ENCODE measurements at regions not wholly inside any gene's neighbourhood (a gene's known extent, or its start where the extent isn't known, plus 50 kb on each side); places are given as distances from the start of the nearest gene placed in this dataset.
A peak's percentile ranks its signal among the peaks of the same experiment; 100 is the strongest.

DNA sequence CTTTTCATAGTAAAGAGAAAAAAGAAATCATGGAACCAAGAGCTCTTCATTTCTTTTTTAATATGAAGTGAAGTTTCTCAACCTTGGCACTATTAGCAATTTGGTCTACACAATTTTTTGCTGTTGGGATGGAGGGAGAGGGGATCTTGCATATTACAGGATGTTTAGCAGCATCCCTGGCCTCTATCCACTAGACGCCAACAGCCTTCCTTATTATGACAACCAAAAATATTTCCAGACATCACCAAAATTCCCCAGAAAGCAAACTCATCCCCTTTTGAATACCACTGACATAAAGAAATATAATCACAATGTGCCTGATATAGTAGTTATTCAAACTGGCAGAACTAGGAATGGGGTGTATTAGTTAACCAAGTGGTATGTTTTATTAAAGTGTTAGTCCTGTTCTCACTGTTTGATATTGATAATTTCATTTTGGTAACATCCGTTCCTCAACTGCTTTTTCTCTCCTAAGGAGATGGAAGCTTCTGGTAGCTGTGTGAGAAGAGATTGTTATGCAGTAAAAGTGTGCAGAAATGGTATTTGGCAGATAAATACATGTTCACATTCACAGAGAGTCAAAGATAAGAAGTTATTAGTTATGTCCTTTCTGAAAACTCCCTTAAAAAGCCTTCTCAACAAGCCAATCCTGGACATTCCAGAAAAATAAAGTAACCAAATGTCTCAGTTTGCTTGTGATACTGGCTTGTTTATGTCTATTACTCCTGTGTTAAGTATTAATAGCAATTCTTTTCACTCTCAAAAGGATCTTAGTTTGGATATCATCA is 699.9 kb downstream of the C12orf50 start:
- no peak for DNase-seq

DNA sequence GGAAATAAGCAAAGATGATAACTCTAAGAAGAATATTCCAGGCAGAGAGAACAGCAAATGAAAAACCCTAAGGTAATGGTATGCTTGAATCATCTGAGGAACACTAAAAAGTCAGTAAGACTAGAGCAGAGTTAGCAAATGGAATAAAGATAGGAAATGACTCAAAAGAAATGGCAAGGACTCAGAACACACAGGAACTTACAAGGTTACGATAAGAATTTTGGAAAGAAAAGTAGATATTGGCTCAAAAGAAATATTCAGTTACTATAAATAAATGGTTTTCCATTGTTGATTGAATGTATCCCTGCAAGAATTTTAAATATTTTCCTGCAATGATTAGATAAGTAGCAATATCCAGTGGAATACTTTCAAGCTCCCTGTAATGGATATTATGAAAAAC is 705.8 kb downstream of the C12orf50 start:
- DNase-seq: no peak

DNA sequence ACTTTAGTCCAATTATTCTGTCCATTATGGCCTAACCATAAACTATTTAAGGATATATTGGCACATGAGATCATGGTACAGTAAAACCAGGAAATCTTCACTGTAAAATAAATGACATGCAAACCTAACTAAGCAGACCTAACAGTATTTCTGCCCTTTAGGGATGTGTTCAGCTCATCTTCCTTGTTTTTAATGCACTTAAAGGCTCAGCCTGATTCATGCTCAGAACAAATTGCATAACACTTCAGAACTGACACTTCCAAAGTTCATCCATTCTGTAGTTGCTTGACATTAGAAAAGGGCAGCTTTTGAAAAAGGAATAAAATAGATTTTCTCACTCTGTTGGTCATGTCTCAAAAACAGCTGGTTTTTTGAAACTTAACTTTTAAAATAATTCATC is 708.5 kb downstream of the C12orf50 start:
- DNase-seq: no peak

DNA sequence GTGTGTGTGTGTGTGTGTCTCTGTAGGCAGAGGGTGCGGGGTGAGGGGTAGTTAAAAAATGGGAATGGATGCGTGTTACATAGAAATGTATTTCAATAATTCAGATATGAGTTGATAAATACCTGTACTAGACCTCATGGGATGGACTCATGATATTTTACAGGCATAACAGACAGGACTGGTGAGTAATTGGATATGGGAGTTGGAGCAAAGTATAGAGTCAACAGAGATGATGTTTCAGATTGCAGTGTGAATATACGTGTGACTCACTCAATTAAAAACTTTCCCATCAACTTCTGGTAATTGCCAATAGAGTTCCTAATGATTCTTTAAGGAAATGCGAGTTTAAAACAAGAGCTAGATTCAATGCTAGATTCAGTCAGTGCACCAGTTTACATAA is 711.9 kb downstream of the C12orf50 start:
- no peak for DNase-seq

DNA sequence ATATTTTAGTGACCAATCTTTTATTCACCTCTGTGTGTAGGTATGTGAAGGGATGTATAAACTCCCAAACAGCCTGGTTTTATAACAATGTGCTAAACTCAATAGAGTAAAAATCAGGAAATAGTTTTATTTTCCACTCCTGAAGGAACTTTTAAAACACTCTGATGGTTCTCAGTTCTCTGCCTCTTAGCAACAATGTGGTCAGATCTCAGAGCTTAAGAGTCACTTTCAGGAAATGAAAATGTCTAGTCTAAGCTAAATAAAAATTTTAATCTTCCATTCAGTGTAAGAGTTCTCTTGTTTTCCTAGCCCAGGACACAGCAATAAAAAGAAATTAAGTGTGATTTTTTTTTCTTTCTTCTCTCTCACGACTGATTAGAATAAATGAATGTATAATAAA is 718.0 kb downstream of the C12orf50 start:
- DNase-seq: no peak

DNA sequence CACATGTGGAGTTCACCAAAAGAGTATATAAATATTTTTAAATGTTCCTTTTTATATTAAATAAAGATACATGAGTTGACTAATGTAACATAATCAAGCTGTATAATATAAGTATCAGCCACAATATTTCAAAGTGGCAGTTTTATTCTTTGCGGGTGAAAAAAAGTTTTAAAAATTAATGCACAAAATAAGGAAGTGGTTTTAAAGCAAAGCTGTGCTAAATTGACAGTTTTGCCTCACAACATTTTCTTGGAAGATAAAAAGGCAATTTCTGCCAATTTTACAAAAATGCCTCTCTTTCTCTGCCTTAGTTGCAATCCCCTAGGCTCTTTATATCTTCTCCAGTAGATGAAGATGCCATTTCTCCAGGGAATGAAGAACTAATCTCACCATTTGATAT is 719.1 kb downstream of the C12orf50 start:
- DNase-seq: peak; percentile 19

DNA sequence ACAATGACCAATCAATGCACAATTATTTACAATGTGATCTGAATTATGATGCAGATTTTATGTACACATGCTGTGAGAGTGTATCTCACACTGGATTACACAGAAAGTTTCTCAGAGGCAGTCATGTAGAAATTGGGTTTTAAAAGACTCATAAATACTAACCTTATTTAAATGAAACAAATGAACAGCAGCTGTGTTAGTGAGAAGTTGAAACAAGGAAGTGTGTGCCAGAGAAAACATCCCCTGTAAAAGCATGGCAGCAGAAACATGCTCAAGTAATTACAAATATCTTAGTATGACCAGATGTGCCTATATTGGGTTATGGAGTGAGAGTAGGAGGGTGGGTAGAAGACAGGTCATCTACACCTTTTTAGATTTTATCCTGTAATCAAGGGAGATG is 723.7 kb downstream of the C12orf50 start:
- DNase-seq: no peak

DNA sequence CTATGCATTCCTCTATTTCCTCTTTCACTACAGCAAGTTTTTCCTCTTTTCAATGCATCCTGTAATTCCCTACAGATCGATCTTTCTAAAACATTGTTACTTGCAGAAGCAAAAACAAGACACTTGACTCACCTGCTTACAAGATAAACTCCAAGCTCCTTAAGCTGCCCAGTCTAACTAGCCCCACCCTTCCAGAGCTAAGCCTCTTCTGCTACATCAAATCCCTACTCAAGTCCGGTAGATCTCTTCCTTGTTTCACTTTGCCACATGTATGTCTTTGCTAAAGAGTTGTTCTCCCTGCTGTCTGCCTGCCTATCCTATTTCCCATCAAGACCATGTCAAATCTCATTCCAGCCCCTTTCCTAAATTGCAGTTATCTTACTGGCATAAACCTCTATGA is 724.8 kb downstream of the C12orf50 start:
- no peak for DNase-seq

DNA sequence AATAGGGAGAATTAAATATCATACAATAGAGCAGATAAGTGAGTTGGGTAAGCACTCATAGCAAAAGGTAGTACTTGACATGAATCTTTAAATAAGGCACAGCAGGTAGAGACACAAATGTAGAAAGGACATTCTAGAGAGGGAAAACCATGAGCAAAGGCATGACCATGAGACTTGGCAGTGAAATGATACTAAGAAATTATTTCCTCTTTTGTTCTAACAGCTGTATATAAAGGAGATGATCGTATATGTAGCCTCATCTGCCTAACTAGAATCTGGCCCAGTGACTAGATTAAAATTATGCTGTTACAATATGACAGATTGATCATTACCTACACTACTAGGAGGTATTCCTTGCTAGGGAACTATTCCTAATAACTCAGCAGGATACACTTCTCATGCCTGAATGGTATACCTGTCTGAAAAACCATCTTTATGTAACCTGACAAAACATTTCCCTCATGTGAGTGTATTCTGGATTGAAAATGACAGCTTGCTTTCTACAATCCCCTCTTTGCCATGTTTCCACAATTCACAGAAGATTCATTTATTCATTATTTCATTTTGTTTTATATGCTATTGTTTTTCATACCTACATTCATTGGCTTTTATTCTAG is 725.7 kb downstream of the C12orf50 start:
- no peak for DNase-seq

DNA sequence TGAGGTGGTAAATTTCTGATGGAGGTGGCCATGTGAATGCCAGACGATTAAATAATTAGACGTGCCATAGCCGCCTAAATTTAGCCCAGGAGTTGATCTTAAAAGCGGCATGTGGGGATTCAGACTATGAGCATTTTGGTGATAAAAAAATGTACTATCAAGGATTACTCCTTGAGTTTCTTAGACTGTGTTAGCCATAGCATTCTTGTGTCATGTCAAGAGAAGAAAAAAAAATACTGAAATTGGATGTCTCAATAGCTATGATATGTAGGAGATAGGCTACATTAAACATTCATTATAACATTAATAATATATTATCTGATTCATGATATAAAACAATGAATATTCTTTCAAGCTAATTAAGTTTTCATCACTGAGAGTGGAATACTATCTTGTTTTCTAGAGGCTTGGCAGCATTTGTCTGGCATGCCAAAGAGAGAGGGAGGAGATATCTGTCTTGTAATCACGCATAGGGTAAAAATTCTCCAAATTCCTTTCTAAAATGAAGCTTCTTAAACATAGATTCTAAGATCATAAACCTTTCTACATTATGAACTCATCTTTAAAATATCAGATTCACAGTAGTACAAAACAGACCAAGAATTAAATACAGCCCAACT is 727.0 kb downstream of the C12orf50 start:
- DNase-seq: no peak

DNA sequence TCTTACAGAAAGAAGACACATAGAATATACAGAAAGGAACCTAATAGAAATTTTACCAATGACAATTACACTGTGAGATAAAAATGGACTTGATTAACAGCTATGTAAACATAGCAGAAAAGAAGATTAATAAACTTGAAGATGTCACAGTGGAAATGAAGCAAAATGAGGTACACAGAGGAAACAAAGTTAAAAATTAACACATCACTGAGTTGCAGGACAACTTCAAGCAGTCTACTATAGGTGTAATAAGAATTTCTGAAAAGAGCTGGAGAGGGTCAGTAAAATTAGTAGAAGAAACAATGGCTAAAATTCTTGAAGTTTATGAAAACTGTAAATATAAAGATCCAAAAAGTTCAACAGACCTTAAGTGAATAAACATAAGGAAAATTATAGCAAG is 738.7 kb downstream of the C12orf50 start:
- no peak for DNase-seq

DNA sequence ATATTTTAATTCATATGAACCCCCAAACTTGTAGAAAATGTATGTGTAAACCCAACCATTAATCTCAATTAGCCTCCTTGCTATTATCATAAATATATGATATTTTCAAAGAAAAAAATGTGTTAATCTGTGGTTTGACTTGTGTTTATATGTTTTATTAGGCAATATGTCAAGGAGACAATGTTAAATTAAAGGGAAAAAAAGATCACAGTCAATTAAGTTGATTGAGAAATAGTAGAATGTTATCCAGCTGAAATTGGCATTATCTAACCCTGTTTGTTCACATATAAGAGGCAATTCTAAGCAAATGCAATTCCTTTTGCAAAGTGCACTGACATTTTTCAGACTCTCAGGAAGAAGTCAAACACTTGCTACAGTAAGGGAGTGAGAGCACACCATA is 745.3 kb downstream of the C12orf50 start:
- no peak for DNase-seq

DNA sequence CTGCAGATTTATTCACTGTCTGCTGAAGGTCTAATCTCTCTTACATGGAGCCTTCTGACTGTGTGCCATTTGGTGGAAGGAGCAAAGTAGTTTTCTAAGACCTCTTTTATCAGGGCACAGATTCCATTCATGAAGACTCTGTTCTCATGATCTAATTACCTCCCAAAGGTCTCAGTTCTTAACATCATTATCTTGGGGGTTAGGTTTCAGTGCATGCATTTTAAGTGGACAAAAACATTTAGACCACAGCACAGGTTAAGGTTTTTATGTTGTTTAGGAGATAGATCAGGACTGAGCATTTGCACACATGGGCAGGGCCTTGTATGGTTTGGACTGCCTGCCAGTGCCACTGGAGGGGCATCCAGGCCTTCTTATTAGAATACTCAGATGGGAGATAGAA is 746.1 kb downstream of the C12orf50 start:
- DNase-seq: no peak

DNA sequence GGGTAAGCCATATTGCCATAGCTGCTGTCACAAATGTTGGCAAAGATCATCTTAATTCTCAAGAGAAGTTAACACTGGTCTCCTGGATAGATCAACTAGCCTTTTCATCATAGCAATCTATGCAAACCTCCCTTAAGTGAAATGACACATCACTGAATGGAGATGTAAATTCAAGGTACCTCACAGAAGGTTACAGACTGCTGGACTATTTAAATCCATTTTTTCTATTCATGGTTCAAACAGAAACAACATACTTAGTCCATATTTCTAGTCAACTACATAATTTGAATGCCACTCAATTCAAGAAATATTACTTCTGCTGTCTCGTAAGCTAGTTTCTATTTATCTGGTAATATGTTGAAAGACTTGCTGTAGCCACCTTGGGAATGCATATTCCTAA is 748.3 kb downstream of the C12orf50 start:
- DNase-seq: no peak

DNA sequence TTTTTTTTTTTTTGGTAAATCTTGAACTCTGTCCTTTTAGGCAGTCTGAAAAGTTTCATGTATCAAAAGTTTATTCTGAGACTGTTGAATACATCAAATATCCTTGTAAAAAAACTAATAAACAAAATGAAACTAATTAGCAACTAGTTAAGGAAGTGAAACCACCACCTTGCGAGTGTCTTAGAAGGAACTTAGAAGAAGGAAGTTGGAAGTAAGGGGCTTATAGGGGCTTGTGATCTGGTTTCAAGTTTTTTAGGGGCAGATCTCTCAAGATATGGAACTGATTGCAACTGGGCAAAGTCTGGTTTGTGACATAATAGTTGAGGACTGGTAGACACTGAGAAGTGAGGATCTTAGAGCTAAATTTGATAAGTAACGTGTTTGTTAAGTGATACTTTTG is 748.8 kb downstream of the C12orf50 start:
- no peak for DNase-seq

DNA sequence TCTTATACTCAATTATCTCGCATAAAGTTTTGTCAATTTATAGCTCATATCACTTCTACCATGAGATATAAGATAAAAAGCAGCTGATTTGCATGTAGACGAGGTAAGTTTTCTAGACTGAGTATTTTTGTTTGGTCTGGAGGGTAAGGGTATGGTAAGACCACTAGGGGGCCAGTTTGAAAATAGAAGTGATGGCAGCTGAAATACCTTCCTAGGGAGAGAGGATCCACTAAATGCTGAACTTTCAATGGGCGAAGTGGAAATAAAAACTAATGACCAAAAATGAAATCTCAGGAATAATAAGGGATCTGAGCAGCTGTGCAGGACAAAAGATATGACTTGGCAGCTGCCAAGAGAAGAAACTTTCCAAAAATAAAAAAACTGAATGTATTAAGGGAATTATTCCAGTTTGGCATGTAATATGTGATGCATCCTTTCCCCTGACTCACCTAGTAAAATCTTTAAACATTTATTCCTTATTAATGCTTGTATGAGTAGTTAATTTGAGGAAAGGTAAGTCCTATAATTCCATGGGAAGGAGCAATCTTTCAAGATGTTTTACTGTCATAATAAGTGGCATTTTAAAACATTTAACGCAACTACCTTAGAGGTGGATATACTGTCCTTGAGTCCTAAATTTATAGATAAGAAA is 754.5 kb downstream of the C12orf50 start:
- peak; percentile 4 for DNase-seq

DNA sequence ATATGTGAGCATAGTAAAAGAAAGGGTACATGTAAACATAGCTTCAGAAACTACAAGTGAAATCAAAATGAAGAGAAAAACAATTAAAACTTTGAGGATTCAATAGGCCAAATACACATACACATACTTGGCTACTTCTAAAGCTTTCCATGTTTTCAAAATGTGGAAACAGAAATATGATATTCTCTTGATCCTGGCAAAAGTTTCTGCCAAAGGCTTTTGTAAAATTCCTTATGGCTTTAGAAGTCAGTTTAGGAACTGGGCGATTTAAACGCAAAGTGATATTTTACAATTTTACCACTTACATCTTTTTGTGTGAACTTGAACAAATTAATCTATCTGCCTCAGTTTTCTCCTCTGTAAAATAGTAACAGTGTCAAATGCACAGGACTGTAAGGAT is 756.4 kb downstream of the C12orf50 start:
- no peak for DNase-seq

DNA sequence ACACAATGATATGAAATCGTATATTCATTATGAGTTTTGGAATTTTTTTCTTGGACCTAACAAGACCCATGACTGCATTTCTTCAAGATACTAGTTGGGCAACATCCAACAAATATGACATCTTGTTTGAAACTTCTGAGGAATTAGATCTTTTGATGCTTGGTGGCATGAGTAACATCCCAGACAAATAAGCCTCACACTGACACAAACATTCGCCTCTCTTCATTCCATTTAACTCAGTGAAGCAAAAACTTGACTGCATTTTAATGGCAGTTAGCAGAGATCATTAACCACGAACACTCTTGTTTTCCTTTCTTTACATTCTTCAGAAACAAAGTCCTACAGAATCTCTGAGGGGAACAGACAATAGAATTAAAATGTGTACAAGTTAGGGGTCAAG is 758.3 kb downstream of the C12orf50 start:
- DNase-seq: peak; percentile 6

DNA sequence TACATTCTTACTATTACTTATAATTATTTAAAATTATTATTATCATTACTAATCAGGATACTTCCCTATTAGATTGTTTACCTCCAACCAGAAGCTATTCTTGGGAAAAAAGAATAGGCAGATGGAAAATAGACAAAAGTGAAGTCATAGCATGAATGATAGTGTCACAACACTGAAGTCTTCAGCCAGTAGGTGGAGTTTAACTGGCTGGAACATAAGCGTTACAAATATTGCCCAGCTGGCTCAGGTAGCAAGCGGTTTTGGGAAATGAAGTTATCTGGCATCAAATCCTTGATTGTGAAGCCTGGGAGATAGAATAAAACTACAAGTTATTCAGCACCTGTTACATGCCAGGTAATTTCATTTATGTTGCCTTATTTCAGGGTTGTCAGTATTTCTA is 762.9 kb downstream of the C12orf50 start:
- DNase-seq: no peak

DNA sequence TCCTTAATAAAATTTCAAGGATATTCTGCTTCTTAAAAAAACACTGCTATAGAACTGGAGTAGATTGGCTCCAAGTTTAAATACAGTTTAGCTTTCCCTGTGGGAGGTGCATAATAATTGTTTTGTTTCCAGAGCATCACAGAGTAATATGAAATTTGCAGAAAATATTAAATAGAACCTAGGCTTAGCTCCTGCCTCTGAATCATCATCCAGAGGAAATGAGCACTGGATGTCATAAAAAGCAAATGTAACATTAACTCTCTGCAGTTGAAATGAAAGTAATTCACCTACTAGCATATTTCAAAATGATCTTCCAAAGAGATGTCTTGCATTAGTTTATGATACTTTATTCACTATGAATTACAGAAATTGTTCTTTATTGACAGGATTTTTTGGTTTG is 769.8 kb downstream of the C12orf50 start:
- no peak for DNase-seq

DNA sequence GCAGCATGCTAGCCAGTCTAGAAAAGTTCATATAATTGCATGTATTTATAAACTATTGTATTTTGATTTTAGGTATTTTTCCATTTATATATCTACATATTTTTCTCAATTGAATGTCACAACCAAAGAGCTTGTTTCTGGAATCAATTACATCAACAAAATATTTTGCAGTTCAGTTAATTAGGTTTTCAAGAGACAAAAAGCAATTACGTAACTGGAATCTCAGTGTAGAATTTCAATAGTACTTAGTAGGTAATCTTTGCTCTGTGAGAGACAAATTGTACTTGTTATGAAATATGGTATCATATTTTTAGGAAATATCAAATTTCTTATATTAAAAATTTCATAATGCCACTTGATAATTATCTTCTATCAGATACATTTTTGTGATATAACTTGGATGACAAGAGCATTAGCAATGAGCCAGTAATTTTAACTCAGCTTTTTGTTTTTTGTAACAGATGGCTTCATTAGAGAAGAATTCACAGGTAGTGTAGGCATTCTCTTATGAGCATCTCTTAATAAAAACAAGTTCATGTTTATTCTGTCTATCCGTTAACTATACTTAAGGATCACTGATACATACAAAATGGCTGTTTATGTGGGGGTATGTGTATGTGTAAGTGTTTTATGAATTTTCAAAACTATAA is 774.7 kb downstream of the C12orf50 start:
- no peak for DNase-seq

DNA sequence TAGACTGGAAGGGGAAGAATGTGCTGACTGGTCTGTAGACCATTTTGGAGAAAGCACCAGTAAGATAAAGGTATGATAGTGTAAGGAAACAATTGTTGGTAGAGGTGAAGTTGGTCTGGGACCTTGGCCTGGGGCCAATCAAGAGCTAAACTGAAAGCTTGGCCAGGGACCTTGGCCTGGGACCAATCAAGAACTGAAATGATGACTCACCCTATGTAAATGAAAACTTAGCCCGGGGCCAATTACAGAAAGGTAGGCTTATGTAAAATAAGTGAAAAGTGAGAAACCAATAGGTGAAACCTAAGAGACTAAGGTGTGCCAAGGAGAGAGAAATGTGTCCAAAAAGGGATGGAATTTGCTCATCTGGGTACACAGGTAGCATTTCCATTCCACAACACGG is 776.0 kb downstream of the C12orf50 start:
- no peak for DNase-seq

DNA sequence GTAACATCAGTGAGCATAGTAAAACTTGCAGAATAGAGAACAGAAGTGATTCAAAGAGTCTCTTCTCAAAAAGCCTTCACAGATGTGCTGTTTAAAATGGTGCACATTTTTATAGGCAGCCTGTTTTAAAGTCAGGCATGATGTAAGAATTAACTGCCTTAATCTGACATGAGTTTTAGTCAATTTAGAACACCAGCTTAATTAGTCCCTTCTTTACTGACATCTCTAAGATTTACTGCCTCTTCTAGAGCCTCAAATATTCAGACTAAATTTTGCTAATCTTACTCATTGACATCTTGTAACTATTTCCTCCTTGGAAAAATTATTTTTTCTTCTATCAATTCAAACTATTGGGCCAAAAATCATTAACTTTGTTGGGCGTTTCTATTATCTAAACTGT is 782.5 kb downstream of the C12orf50 start:
- no peak for DNase-seq
